H9 (cell line): ENCODE measurements at regions not wholly inside any gene's neighbourhood (a gene's known extent, or its start where the extent isn't known, plus 50 kb on each side); places are given as distances from the start of the nearest gene placed in this dataset.

Experiments
- DNase-seq: peaks from one replicate; pipeline ENCODE4 v3.0.0-alpha.2; 2017
- H2AFZ ChIP-seq: one replicate; pipeline ENCODE4 v1.6.1; 2013; ENCODE audit warnings: mild to moderate bottlenecking, low read length, control low read depth, moderate library complexity
- H2AK5ac ChIP-seq: 2 replicates; pipeline ENCODE4 v1.6.1; 2013; ENCODE audit warnings: low read length, control low read depth, mixed read lengths; ENCODE audit not compliant: insufficient read length
- H2BK120ac ChIP-seq: one replicate; pipeline ENCODE4 v1.6.1; 2013; ENCODE audit warnings: low read depth, mild to moderate bottlenecking, low read length, control low read depth, inconsistent platforms; ENCODE audit not compliant: poor library complexity, severe bottlenecking
- H2BK12ac ChIP-seq: 2 replicates; pipeline ENCODE4 v1.6.1; 2013; ENCODE audit warnings: low read length, control low read depth, mixed read lengths, low read depth; ENCODE audit not compliant: insufficient read length
- H2BK15ac ChIP-seq: 2 replicates; pipeline ENCODE4 v1.6.1; 2013; ENCODE audit warnings: low read depth, low read length, control low read depth
- H2BK20ac ChIP-seq: one replicate; pipeline ENCODE4 v1.6.1; 2013; ENCODE audit warnings: low read depth, mild to moderate bottlenecking, low read length, control low read depth, inconsistent platforms; ENCODE audit not compliant: poor library complexity, severe bottlenecking
- H2BK5ac ChIP-seq: 2 replicates; pipeline ENCODE4 v1.6.1; 2013; ENCODE audit warnings: low read length, control low read depth, mixed read lengths; ENCODE audit not compliant: insufficient read length
- H3K14ac ChIP-seq: 2 replicates; pipeline ENCODE4 v1.6.1; 2013; ENCODE audit warnings: low read length, control low read depth; ENCODE audit not compliant: insufficient read depth
- H3K18ac ChIP-seq: 2 replicates; pipeline ENCODE4 v1.6.1; 2013; ENCODE audit warnings: low read depth, mild to moderate bottlenecking, mixed read lengths, low read length, control low read depth; ENCODE audit not compliant: insufficient read length
- H3K23ac ChIP-seq: 2 replicates; pipeline ENCODE4 v1.6.1; 2013; ENCODE audit warnings: low read length, control low read depth, mixed read lengths, low read depth; ENCODE audit not compliant: insufficient read length
- H3K23me2 ChIP-seq: 2 replicates; pipeline ENCODE4 v1.6.1; 2013; ENCODE audit warnings: low read depth, mild to moderate bottlenecking, mixed read lengths, low read length, control low read depth; ENCODE audit not compliant: insufficient read length, poor library complexity, severe bottlenecking
- H3K27ac ChIP-seq: 2 replicates; pipeline ENCODE4 v1.5.1; 2013; ENCODE audit warnings: low read length, control low read depth, mixed read lengths, low read depth; ENCODE audit not compliant: insufficient read length
- H3K27me3 ChIP-seq: 2 replicates; pipeline ENCODE4 v1.6.1; 2013; ENCODE audit warnings: low read length, control low read depth, inconsistent platforms; ENCODE audit not compliant: insufficient read depth
- H3K4ac ChIP-seq: 2 replicates; pipeline ENCODE4 v1.6.1; 2013; ENCODE audit warnings: low read depth, mild to moderate bottlenecking, control low read depth, inconsistent platforms, low read length, moderate library complexity
- H3K4me1 ChIP-seq: 2 replicates; pipeline ENCODE4 v1.6.1; 2013; ENCODE audit warnings: low read length, control low read depth, inconsistent platforms; ENCODE audit not compliant: insufficient read depth
- H3K4me2 ChIP-seq: 2 replicates; pipeline ENCODE4 v1.6.1; 2013; ENCODE audit warnings: low read length, control low read depth, mixed read lengths; ENCODE audit not compliant: insufficient read length, insufficient read depth
- H3K56ac ChIP-seq: 2 replicates; pipeline ENCODE4 v1.6.1; 2013; ENCODE audit warnings: low read depth, mild to moderate bottlenecking, mixed read lengths, low read length, control low read depth; ENCODE audit not compliant: insufficient read length
- H3K79me1 ChIP-seq: 2 replicates; pipeline ENCODE4 v1.6.1; 2013; ENCODE audit warnings: low read depth, mild to moderate bottlenecking, moderate library complexity, low read length, control low read depth, inconsistent platforms; ENCODE audit not compliant: insufficient read depth, poor library complexity, severe bottlenecking
- H3K79me2 ChIP-seq: 2 replicates; pipeline ENCODE4 v1.6.1; 2013; ENCODE audit warnings: low read length, control low read depth, inconsistent platforms; ENCODE audit not compliant: insufficient read depth
- H3K9ac ChIP-seq: 2 replicates; pipeline ENCODE4 v1.6.1; 2013; ENCODE audit warnings: low read length, control low read depth, mixed read lengths; ENCODE audit not compliant: insufficient read length; ENCODE audit errors: extremely low read depth
- H3K9me3 ChIP-seq: one replicate; pipeline ENCODE4 v1.6.1; 2013; ENCODE audit warnings: low read depth, low read length, inconsistent platforms; ENCODE audit not compliant: control insufficient read depth
- H3T11ph ChIP-seq: one replicate; pipeline ENCODE4 v1.6.1; 2013; ENCODE audit warnings: mild to moderate bottlenecking, low read length, control low read depth, inconsistent platforms
- H4K20me1 ChIP-seq: one replicate; pipeline ENCODE4 v1.6.1; 2013; ENCODE audit not compliant: control insufficient read depth, insufficient read length, insufficient read depth
- H4K5ac ChIP-seq: 2 replicates; pipeline ENCODE4 v1.6.1; 2013; ENCODE audit warnings: low read depth, mild to moderate bottlenecking, mixed read lengths, low read length, control low read depth; ENCODE audit not compliant: insufficient read length
- H4K8ac ChIP-seq: replicated peaks from 2 replicates; pipeline ENCODE4 v1.6.1; 2013; ENCODE audit warnings: low read length, control low read depth, mixed read lengths, low read depth; ENCODE audit not compliant: insufficient read length
- H4K91ac ChIP-seq: 2 replicates; pipeline ENCODE4 v1.6.1; 2013; ENCODE audit warnings: low read depth, mild to moderate bottlenecking, moderate library complexity, mixed read lengths, low read length, control low read depth; ENCODE audit not compliant: insufficient read length
- H3K27ac Mint-ChIP-seq, 3 experiments: 2 replicates in 2 of 3; 3 replicates in 1 of 3; pipeline ENCODE4 v1.8.0; 2020 to 2021; ENCODE audit warnings: mixed read lengths in 3 of 3, mild to moderate bottlenecking in 1 of 3, moderate library complexity in 1 of 3
- H3K27me3 Mint-ChIP-seq: 2 replicates; pipeline ENCODE4 v1.8.0; 2021; ENCODE audit warnings: low read depth, mild to moderate bottlenecking, moderate library complexity, mixed read lengths
- H3K36me3 Mint-ChIP-seq, 3 experiments: 2 replicates in 2 of 3; 3 replicates in 1 of 3; pipeline ENCODE4 v1.8.0; 2020 to 2021; ENCODE audit warnings: low read depth in 3 of 3, mixed read lengths in 3 of 3; ENCODE audit not compliant: insufficient read depth in 1 of 3
- H3K4me1 Mint-ChIP-seq, 2 experiments: 2 replicates each; pipeline ENCODE4 v1.8.0; 2020; ENCODE audit warnings: mixed read lengths in 2 of 2
- H3K4me3 Mint-ChIP-seq, 2 experiments: 2 replicates in 1 of 2; 3 replicates in 1 of 2; pipeline ENCODE4 v1.8.0; 2020 to 2021; ENCODE audit warnings: mild to moderate bottlenecking in 2 of 2, mixed read lengths in 2 of 2, moderate library complexity in 1 of 2
- H3K9me3 Mint-ChIP-seq, 2 experiments: 2 replicates in 1 of 2; 3 replicates in 1 of 2; pipeline ENCODE4 v1.8.0; 2020; ENCODE audit warnings: mild to moderate bottlenecking in 2 of 2, mixed read lengths in 2 of 2, moderate library complexity in 1 of 2
- CTCF ChIP-seq: fragments of 200-600 bp; sonication (generic); conservative IDR thresholded peaks from 3 replicates; pipeline ENCODE4 v1.8.0; 2021; ENCODE audit warnings: antibody characterized with exemption, mild to moderate bottlenecking
- WGBS: extraction: QIAGEN DNeasy Blood & Tissue Kit; methylation state at CpG from one replicate; pipeline ENCODE4 v1.1.7; 2013; ENCODE audit warnings: missing lambda C conversion rate, low lambda C conversion rate, mixed read lengths; ENCODE audit not compliant: insufficient read length; ENCODE audit errors: extremely low coverage; 5-methylcytosine and 5-hydroxymethylcytosine counted together

- no peak for TF ChIP-seq CTCF
- H3K56ac ChIP-seq = no peak overlapping the region
- no peak overlapping the region for H2BK15ac ChIP-seq
- Mint-ChIP-seq H3K4me1 (no peaks in the 10 kb centered on the region), H3K27me3 (peaks cover 2% of the 10 kb centered on the region), H3K36me3 (peaks cover 4 to 19% (median 13%) of the 10 kb centered on the region in 3 experiments; a peak in 6 of 7 replicates), H3K27ac (no peak overlapping the region), H3K9me3 (peaks cover 78 to 83% of the 10 kb centered on the region in 2 experiments), H3K4me3 (no peak overlapping the region)
- no peaks in the 10 kb centered on the region for H4K20me1 ChIP-seq
- H3K4me1 ChIP-seq = no peaks in the 10 kb centered on the region
- no peak overlapping the region for H3K9ac ChIP-seq
- H2BK120ac ChIP-seq = no peak overlapping the region
- H2AK5ac ChIP-seq = no peak overlapping the region
- no peak overlapping the region for H3K4me2 ChIP-seq
- no peak overlapping the region for H3T11ph ChIP-seq
- H3K9me3 ChIP-seq = peaks cover 48% of the 10 kb centered on the region
- no peak overlapping the region for H3K18ac ChIP-seq
- H2AFZ ChIP-seq = no peak overlapping the region
- H4K8ac ChIP-seq = no peak overlapping the region
- no peaks in the 10 kb centered on the region for H3K27me3 ChIP-seq
- no peak overlapping the region for H4K5ac ChIP-seq
- H3K79me2 ChIP-seq = no peaks in the 10 kb centered on the region
- no peak overlapping the region for H2BK5ac ChIP-seq
- H2BK20ac ChIP-seq = no peak overlapping the region
- H3K23ac ChIP-seq = no peak overlapping the region
- no peaks in the 10 kb centered on the region for H3K79me1 ChIP-seq
- H4K91ac ChIP-seq = no peak overlapping the region
- no peak overlapping the region for H3K4ac ChIP-seq
- no peak overlapping the region for H3K14ac ChIP-seq
- no peaks in the 10 kb centered on the region for H3K23me2 ChIP-seq
- DNase-seq = no peak
- no peak overlapping the region for H2BK12ac ChIP-seq
- WGBS = no CpG with 5 or more reads among the region's 8 CpGs
- no peak overlapping the region for H3K27ac ChIP-seq
Measured at GRCh38 chr10:36942616-36943015, 182.8 kb upstream of the ANKRD30A start.
